Astrocyte of the cerebellum (primary cell): ENCODE measurements at regions not wholly inside any gene's neighbourhood (a gene's known extent, or its start where the extent isn't known, plus 50 kb on each side); places are given as distances from the start of the nearest gene placed in this dataset.

Source experiments
- DNase-seq: peaks from one replicate; pipeline ENCODE4 v3.0.0-alpha.2; 2011; ENCODE audit warnings: low read depth
- H3K4me3 ChIP-seq: 2 replicates; pipeline ENCODE4 v1.5.1; 2011; ENCODE audit warnings: mild to moderate bottlenecking, low read depth, low read length, moderate library complexity
- CTCF ChIP-seq: IDR thresholded peaks from 2 replicates; pipeline ENCODE4 v1.5.1; 2012; ENCODE audit warnings: low read length, low read depth, moderate library complexity, mild to moderate bottlenecking; ENCODE audit errors: missing control alignments
- in situ Hi-C: cut with HindIII; loops from 2 replicates; pipeline ENCODE4 v1.10.0; 2017; ENCODE audit warnings: low sequenced_read_pairs

- in situ Hi-C loops, result no loop called here
- no peak for DNase-seq
- TF ChIP-seq CTCF, result no peak
- no peak overlapping the region for H3K4me3 ChIP-seq
Measured at GRCh38 chr12:128068211-128068610, 198.8 kb upstream of the TMEM132C start.

GRCh38 chr12:128069359-128069997 lies 197.5 kb upstream of the TMEM132C start:
- no peak overlapping the region for H3K4me3 ChIP-seq
- in situ Hi-C loops, result no loop called here
- DNase-seq, result peak; percentile 56
- TF ChIP-seq CTCF, result peak; percentile 75

DNA sequence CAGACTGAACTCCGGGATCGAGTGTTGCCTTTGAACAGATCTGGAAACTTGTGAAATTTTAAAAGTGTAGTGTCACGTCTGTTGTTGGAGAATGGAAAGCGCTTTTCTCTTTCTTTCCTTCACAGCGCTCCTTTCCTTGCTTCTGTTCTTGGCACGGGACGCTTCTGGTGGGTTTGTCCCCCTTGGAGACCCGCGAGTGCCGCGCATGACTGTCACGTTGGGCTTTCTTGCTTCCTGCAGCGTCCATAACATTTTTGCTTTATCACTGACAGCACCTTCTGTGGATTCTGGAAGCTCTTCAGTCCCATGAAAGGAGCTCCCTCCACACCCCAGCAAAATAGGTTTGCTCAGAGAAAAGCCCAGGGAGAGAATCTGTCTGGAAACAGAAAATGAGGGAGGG lies 193.0 kb upstream of the TMEM132C start:
- TF ChIP-seq CTCF, result no peak
- in situ Hi-C loops, result no loop called here
- H3K4me3 ChIP-seq, result no peak overlapping the region
- DNase-seq, result no peak

DNA sequence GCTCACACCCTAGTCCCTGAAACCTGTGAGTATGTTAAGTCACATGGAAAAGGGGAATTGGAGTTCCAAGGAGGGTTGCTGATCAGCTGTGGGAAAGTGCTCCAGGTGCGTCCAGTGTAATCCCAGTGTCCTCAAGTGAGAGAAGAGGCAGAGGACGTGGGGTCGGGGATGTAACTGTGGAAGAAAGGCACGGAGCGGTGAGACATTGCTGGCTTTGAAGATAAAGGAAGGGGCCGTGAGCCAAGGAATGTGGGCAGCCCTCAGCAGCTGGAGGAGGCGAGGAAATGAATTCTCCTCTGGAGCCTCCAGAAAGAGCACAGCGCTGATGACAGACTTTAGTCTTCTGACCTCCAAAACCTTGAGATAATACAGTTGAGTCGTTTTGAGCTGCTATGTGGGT lies 191.6 kb upstream of the TMEM132C start:
- in situ Hi-C loops, result no loop called here
- no peak overlapping the region for H3K4me3 ChIP-seq
- no peak for DNase-seq
- no peak for TF ChIP-seq CTCF

- no peak overlapping the region for H3K4me3 ChIP-seq
- in situ Hi-C loops, result no loop called here
- TF ChIP-seq CTCF, result no peak
- peak; percentile 37 for DNase-seq
Measured at GRCh38 chr12:128076188-128076587, 190.8 kb upstream of the TMEM132C start.

- DNase-seq, result no peak
- no peak overlapping the region for H3K4me3 ChIP-seq
- in situ Hi-C loops, result no loop called here
- TF ChIP-seq CTCF, result no peak
Measured at GRCh38 chr12:128077211-128077916, 189.6 kb upstream of the TMEM132C start.
